Keratinocyte (primary cell): ENCODE measurements at regions not wholly inside any gene's neighbourhood (a gene's known extent, or its start where the extent isn't known, plus 50 kb on each side); places are given as distances from the start of the nearest gene placed in this dataset.

Experiments
- DNase-seq: peaks from one replicate; pipeline ENCODE4 v3.0.0-alpha.2; 2011; ENCODE audit warnings: low read depth, missing footprints, low spot score
- FAIRE-seq: peaks from 2 replicates; lab custom pipeline; 2011; peaks lifted over from hg19 to GRCh38; lab: Jason Lieb, UNC
- H2AFZ ChIP-seq: 2 replicates; pipeline ENCODE4 v1.6.0; 2012; ENCODE audit warnings: low read length, control low read depth, inconsistent platforms; ENCODE audit not compliant: control insufficient read depth
- H3K27ac ChIP-seq: 2 replicates; pipeline ENCODE4 v1.5.1; 2011; ENCODE audit warnings: low read length; ENCODE audit not compliant: control insufficient read depth, insufficient read depth
- H3K27me3 ChIP-seq: 3 replicates; pipeline ENCODE4 v1.6.0; 2011; ENCODE audit warnings: low read length; ENCODE audit not compliant: control insufficient read depth, insufficient read depth; ENCODE audit errors: extremely low read depth
- H3K36me3 ChIP-seq, 2 experiments: 2 replicates in 1 of 2; 3 replicates in 1 of 2; pipeline ENCODE4 v1.5.1; 2011; ENCODE audit warnings: low read length in 2 of 2, mild to moderate bottlenecking in 1 of 2; ENCODE audit not compliant: control insufficient read depth in 2 of 2, insufficient read depth in 2 of 2; ENCODE audit errors: extremely low read depth in 1 of 2
- H3K4me1 ChIP-seq: 3 replicates; pipeline ENCODE4 v1.5.1; 2011; ENCODE audit warnings: low read length; ENCODE audit not compliant: control insufficient read depth, insufficient read depth; ENCODE audit errors: extremely low read depth
- H3K4me2 ChIP-seq: 3 replicates; pipeline ENCODE4 v1.6.0; 2011; ENCODE audit warnings: low read depth, low read length; ENCODE audit not compliant: control insufficient read depth, insufficient read depth; ENCODE audit errors: extremely low read depth
- H3K4me3 ChIP-seq, 3 experiments: fragments of 200-600 bp in 1 of 3; sonication (generic) in 1 of 3; 2 replicates in 2 of 3; 3 replicates in 1 of 3; pipeline ENCODE4 v1.5.1; 2011 to 2016; ENCODE audit warnings: low read length in 3 of 3, mild to moderate bottlenecking in 3 of 3, control low read depth in 2 of 3, inconsistent platforms in 1 of 3, low read depth in 1 of 3, mixed read lengths in 1 of 3, mixed run types in 1 of 3, moderate library complexity in 1 of 3; ENCODE audit not compliant: control insufficient read depth in 2 of 3, insufficient read depth in 2 of 3; ENCODE audit errors: extremely low read depth in 1 of 3
- H3K79me2 ChIP-seq: 2 replicates; pipeline ENCODE4 v1.6.0; 2012; ENCODE audit warnings: low read length; ENCODE audit not compliant: control insufficient read depth, insufficient read depth
- H3K9ac ChIP-seq: 3 replicates; pipeline ENCODE4 v1.6.0; 2011; ENCODE audit warnings: low read length; ENCODE audit not compliant: control insufficient read depth, insufficient read depth; ENCODE audit errors: extremely low read depth
- H3K9me1 ChIP-seq: 3 replicates; pipeline ENCODE4 v1.6.0; 2011; ENCODE audit warnings: low read length; ENCODE audit not compliant: control insufficient read depth, insufficient read depth; ENCODE audit errors: extremely low read depth
- H3K9me3 ChIP-seq: 2 replicates; pipeline ENCODE4 v1.5.1; 2012; ENCODE audit warnings: low read depth, low read length; ENCODE audit not compliant: control insufficient read depth
- H4K20me1 ChIP-seq: 3 replicates; pipeline ENCODE4 v1.6.0; 2011; ENCODE audit warnings: low read length; ENCODE audit not compliant: control insufficient read depth, insufficient read depth; ENCODE audit errors: extremely low read depth
- EZH2 ChIP-seq: IDR thresholded peaks from one replicate; pipeline ENCODE4 v1.6.1; 2012; ENCODE audit warnings: inconsistent platforms, mild to moderate bottlenecking, low read length, moderate library complexity
- dilution Hi-C: fragments of 300-500 bp; cut with MboI; formaldehyde crosslinking; loops from one replicate; pipeline ENCODE4 v1.7.0; 2020; ENCODE audit warnings: low sequenced_read_pairs; ENCODE audit not compliant: extremely low pct_ligation_motif_present
- TF ChIP-seq, protein P1 (sequence below), 3 experiments: IDR thresholded peaks in 1 of 3; conservative IDR thresholded peaks in 1 of 3; optimal IDR thresholded peaks in 1 of 3; 2 replicates in 2 of 3; 3 replicates in 1 of 3; pipeline versions ENCODE3 to v1.5.1; 2011; ENCODE audit warnings: low read length in 3 of 3, mild to moderate bottlenecking in 3 of 3, moderate library complexity in 2 of 3, control low read depth in 1 of 3, inconsistent platforms in 1 of 3; ENCODE audit not compliant: insufficient read depth in 2 of 3; ENCODE audit errors: extremely low read depth in 1 of 3

DNA sequence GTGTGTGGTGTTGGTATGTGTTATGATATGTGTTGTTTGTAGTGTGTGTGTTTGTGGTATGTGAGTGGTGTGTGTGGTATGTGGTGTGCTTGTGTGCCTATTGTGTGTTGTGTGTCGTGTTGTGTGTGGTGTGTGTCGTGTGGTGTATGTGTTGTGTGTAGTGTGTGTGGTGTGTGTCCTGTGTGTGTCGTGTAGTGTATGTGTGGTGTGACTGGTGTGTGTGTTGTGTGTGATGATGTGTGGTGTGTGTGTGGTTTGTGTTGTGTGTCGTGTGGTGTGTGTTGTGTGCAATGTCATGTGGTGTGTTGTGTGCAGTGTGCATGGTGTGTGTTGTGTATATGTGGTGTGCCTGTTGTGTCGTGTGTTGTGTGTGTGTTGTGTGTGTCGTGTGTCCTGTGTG lies 144.6 kb downstream of the DNAJB6 start:
- Histone ChIP-seq H3K9ac (no peak overlapping the region), H3K4me2 (no peak overlapping the region), H3K4me1 (no peaks in the 10 kb centered on the region), H3K9me3 (peaks cover 15% of the 10 kb centered on the region), H3K27ac (no peak overlapping the region), H2AFZ (no peak overlapping the region), H3K27me3 (no peaks in the 10 kb centered on the region), H3K36me3 (no peaks in the 10 kb centered on the region), H3K79me2 (no peaks in the 10 kb centered on the region), H3K4me3 (no peak overlapping the region), H4K20me1 (no peaks in the 10 kb centered on the region), H3K9me1 (no peaks in the 10 kb centered on the region)
- dilution Hi-C loops = no loop called here
- DNase-seq (no peak), FAIRE-seq (peak; percentile 66)
- TF ChIP-seq, protein P1, sequence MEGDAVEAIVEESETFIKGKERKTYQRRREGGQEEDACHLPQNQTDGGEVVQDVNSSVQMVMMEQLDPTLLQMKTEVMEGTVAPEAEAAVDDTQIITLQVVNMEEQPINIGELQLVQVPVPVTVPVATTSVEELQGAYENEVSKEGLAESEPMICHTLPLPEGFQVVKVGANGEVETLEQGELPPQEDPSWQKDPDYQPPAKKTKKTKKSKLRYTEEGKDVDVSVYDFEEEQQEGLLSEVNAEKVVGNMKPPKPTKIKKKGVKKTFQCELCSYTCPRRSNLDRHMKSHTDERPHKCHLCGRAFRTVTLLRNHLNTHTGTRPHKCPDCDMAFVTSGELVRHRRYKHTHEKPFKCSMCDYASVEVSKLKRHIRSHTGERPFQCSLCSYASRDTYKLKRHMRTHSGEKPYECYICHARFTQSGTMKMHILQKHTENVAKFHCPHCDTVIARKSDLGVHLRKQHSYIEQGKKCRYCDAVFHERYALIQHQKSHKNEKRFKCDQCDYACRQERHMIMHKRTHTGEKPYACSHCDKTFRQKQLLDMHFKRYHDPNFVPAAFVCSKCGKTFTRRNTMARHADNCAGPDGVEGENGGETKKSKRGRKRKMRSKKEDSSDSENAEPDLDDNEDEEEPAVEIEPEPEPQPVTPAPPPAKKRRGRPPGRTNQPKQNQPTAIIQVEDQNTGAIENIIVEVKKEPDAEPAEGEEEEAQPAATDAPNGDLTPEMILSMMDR (optimal IDR thresholded peaks at IDR 0.05 in 1 of 3, IDR thresholded peaks at IDR 0.05 in 1 of 3, conservative IDR thresholded peaks at IDR 0.05 in 1 of 3; ENCODE audit: extremely low read depth in 1 of 3, insufficient read depth in 2 of 3, low read length in 3 of 3) = no peak
- no peak for TF ChIP-seq EZH2

DNA sequence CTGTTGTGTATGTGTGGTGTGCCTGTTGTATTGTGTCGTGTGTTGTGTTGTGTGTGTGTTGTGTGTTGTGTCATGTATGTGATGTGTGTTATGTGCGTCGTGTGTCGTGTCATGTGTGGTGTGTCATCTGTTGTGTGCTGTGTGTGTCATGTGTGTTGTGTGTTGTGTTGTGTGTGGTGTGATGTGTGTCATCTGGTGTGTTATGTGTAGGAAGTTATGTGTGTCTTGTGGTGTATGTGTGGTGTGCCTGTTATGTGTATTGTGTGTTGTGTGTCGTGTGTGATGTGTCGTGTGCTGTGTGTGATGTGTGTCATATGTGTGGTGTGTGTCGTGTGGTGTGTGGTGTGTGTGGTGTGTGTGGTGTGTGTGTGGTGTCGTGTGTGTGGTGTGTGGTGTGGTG lies 145.2 kb downstream of the DNAJB6 start:
- peak; percentile 32 for FAIRE-seq
- H3K27ac ChIP-seq = no peak overlapping the region

More for the DNA sequence above, 145.2 kb downstream of the DNAJB6 start:
- Histone ChIP-seq H4K20me1 (no peaks in the 10 kb centered on the region), H3K9ac (no peak overlapping the region), H3K27me3 (no peaks in the 10 kb centered on the region), H2AFZ (no peak overlapping the region), H3K9me3 (peaks cover 15% of the 10 kb centered on the region), H3K4me3 (no peak overlapping the region), H3K4me1 (no peaks in the 10 kb centered on the region), H3K9me1 (no peaks in the 10 kb centered on the region), H3K79me2 (no peaks in the 10 kb centered on the region), H3K36me3 (no peaks in the 10 kb centered on the region), H3K4me2 (no peak overlapping the region)
- dilution Hi-C loops = no loop called here
- no peak for DNase-seq
- TF ChIP-seq EZH2 = no peak
- TF ChIP-seq, protein P1 (optimal IDR thresholded peaks at IDR 0.05 in 1 of 3, IDR thresholded peaks at IDR 0.05 in 1 of 3, conservative IDR thresholded peaks at IDR 0.05 in 1 of 3; ENCODE audit: extremely low read depth in 1 of 3, insufficient read depth in 2 of 3, low read length in 3 of 3) = no peak
